CD14-positive monocyte (primary cell): ENCODE measurements at regions not wholly inside any gene's neighbourhood (a gene's known extent, or its start where the extent isn't known, plus 50 kb on each side); places are given as distances from the start of the nearest gene placed in this dataset.

Experiments
- DNase-seq, 3 donors: peaks; one replicate each; pipeline ENCODE4 v3.0.0-alpha.2; 2011 to 2022
- H2AFZ ChIP-seq: 2 replicates; pipeline ENCODE4 v1.6.0; 2012; ENCODE audit warnings: mild to moderate bottlenecking, low read depth, low read length, inconsistent platforms; ENCODE audit not compliant: insufficient read depth, poor library complexity, severe bottlenecking
- H3K27ac ChIP-seq, 2 donors: 1 replicate in 1 of 2; 2 replicates in 1 of 2; pipeline ENCODE4 v1.5.1; 2012 to 2013; ENCODE audit warnings: low read length in 2 of 2, control low read depth in 1 of 2, inconsistent platforms in 1 of 2, low read depth in 1 of 2, mild to moderate bottlenecking in 1 of 2
- H3K27me3 ChIP-seq, 2 donors: one replicate each; pipeline versions ENCODE4 v1.6.0 to v1.6.1; 2011 to 2013; ENCODE audit warnings: low read length in 2 of 2; ENCODE audit not compliant: control insufficient read depth in 2 of 2, insufficient read depth in 2 of 2
- H3K36me3 ChIP-seq, 2 donors: replicated peaks in 1 of 2; 1 replicate in 1 of 2; 2 replicates in 1 of 2; pipeline versions ENCODE4 v1.5.1 to v1.6.1; 2012 to 2013; ENCODE audit warnings: low read length in 2 of 2, control low read depth in 1 of 2, inconsistent platforms in 1 of 2, mild to moderate bottlenecking in 1 of 2; ENCODE audit not compliant: insufficient read depth in 2 of 2, control insufficient read depth in 1 of 2
- H3K4me1 ChIP-seq, 2 donors: 1 replicate in 1 of 2; 2 replicates in 1 of 2; pipeline versions ENCODE4 v1.5.1 to v1.6.1; 2012 to 2013; ENCODE audit warnings: low read length in 2 of 2, control low read depth in 1 of 2, inconsistent platforms in 1 of 2, mild to moderate bottlenecking in 1 of 2, moderate library complexity in 1 of 2; ENCODE audit not compliant: insufficient read depth in 2 of 2, control insufficient read depth in 1 of 2
- H3K4me2 ChIP-seq: replicated peaks from 2 replicates; pipeline ENCODE3; 2012; ENCODE audit warnings: low read length, moderate library complexity, mild to moderate bottlenecking; ENCODE audit not compliant: poor library complexity, severe bottlenecking; ENCODE audit errors: extremely low read depth
- H3K4me3 ChIP-seq, 3 experiments: fragments of 200-600 bp in 1 of 3; sonication (generic) in 1 of 3; replicated peaks in 1 of 3; 1 replicate in 2 of 3; 2 replicates in 1 of 3; pipeline ENCODE4 v1.5.1; 2011 to 2013; ENCODE audit warnings: low read length in 3 of 3, mild to moderate bottlenecking in 3 of 3, control low read depth in 2 of 3, low read depth in 2 of 3, inconsistent platforms in 1 of 3, moderate library complexity in 1 of 3
- H3K79me2 ChIP-seq: 2 replicates; pipeline ENCODE4 v1.6.0; 2012; ENCODE audit warnings: mild to moderate bottlenecking, control low read depth, inconsistent platforms, low read length, moderate library complexity; ENCODE audit not compliant: insufficient read depth
- H3K9ac ChIP-seq: 2 replicates; pipeline ENCODE4 v1.6.0; 2017; ENCODE audit warnings: low read length, mild to moderate bottlenecking; ENCODE audit not compliant: insufficient read depth, poor library complexity, severe bottlenecking
- H3K9me3 ChIP-seq, 2 donors: replicated peaks in 1 of 2; 1 replicate in 1 of 2; 2 replicates in 1 of 2; pipeline versions ENCODE4 v1.5.1 to v1.6.1; 2012 to 2013; ENCODE audit warnings: low read length in 2 of 2, control low read depth in 1 of 2; ENCODE audit not compliant: control insufficient read depth in 1 of 2, insufficient read depth in 1 of 2
- H4K20me1 ChIP-seq: 2 replicates; pipeline ENCODE4 v1.6.0; 2012; ENCODE audit warnings: mild to moderate bottlenecking, low read length, control low read depth, moderate library complexity; ENCODE audit not compliant: insufficient read depth
- H3K27ac Mint-ChIP-seq, 7 donors: one replicate each; pipeline ENCODE4 v1.8.0; 2020; ENCODE audit warnings: mild to moderate bottlenecking in 7 of 7, mixed read lengths in 7 of 7, moderate library complexity in 6 of 7, inconsistent platforms in 2 of 7
- H3K27me3 Mint-ChIP-seq, 3 donors: one replicate each; pipeline ENCODE4 v1.8.0; 2021 to 2022; ENCODE audit warnings: low read depth in 3 of 3, mild to moderate bottlenecking in 3 of 3, mixed read lengths in 3 of 3, moderate library complexity in 3 of 3, inconsistent platforms in 1 of 3
- H3K36me3 Mint-ChIP-seq, 2 donors: one replicate each; pipeline ENCODE4 v1.8.0; 2020; ENCODE audit warnings: mixed read lengths in 2 of 2, inconsistent platforms in 1 of 2, mild to moderate bottlenecking in 1 of 2
- H3K4me1 Mint-ChIP-seq: one replicate; pipeline ENCODE4 v1.8.0; 2020; ENCODE audit warnings: mild to moderate bottlenecking, mixed read lengths
- H3K4me3 Mint-ChIP-seq, 2 donors: one replicate each; pipeline ENCODE4 v1.8.0; 2020; ENCODE audit warnings: mild to moderate bottlenecking in 2 of 2, mixed read lengths in 2 of 2, moderate library complexity in 1 of 2
- H3K9me3 Mint-ChIP-seq, 7 donors: one replicate each; pipeline ENCODE4 v1.8.0; 2020 to 2022; ENCODE audit warnings: mixed read lengths in 7 of 7, mild to moderate bottlenecking in 6 of 7, moderate library complexity in 6 of 7, inconsistent platforms in 2 of 7
- WGBS: methylation state at CpG from one replicate; pipeline ENCODE4 v1.1.5; 2013; ENCODE audit warnings: missing lambda C conversion rate; ENCODE audit not compliant: insufficient coverage; 5-methylcytosine and 5-hydroxymethylcytosine counted together
- intact Hi-C, 2 donors: fragments of 100-400 bp; cut with micrococcal nuclease; formaldehyde crosslinking; loops; one replicate each; pipeline versions ENCODE4 v1.15.0 to v1.15.1; 2023
- TF ChIP-seq, protein P1 (sequence below): fragments of 200-600 bp; IDR thresholded peaks from one replicate; pipeline ENCODE4 v1.8.0; 2022; ENCODE audit warnings: antibody characterized with exemption, mild to moderate bottlenecking

DNA sequence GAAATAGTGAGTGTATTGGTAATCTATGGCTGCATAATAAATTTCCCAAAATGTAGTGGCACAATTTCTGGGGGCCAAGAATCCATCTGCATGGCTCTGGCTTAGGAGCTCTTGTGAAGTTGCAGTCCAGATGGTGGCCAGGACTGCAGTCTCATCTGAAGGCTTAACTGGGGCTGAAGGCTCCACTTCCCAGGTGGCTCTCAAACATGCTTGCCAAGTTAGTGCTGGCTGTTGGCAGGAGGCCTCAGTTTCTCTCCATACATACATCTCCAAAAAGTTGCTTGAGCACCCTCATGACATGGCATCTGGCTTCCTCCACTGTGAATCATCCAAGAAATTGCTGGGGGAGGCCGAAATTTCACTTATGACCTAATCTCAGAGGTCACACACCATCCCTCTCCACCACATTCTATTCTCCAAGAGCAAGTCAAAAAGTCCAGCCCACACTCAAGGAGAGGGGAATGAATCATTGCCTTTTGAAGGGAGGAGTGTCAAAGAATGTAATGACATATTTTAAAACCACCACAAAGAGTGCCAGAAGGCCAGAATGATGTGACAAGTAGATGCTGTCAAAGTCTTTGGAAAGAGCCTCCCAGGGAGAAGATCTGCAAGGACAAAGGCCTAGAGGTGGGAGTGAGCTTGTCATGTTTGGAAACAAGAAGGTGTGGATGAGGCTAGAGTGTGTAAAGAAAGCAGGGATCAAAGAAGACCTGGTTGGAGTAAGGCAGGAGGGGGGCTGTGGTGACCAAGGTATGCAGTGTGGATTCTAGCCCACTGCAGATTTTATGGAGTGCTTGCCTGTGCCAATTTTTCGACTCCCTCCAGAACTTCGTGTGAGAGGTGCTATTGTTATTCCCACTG is 566.2 kb downstream of the MIAT start:
- intact Hi-C loops = no loop called here

DNA sequence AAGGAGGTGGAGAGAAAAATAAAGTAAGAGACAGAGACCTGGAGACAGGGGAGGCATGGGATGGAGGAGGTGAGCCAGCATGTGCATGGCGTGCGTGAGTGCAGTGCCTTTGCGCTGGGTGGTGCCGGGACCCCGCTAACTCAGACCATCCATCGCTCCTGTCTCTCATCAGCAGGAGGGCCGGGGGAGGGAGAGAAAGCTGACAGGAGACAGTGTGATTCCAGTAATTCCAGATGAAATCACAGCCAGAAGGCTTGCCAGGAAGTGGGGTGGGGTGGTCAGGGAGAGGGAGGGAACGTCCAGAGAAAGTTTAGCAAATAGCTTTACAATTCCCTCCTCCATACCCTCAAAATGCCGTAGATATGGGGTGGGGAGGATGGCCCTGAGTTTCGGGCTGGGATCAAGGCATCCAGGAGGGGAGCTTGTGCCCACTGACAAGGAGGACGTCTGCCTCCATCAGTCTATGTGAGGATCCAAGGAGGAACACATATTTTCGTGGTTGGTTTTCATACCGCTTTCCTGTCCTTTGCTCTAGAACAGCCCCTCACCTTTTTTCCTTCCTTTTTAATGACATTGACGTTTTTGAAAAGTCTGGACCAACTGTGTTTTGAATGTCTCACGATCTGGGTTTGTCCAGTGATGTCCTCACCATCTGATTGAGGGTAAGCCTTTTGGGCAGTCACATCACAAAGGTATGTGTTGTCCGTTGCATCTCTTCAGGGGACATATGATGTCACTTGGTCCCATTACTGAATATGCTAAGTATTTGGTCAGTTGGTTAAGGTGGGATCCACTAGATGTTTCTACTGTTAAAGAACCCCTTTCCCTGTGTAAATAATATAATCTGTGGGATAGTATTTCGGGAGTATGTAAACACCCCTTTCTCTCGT is 567.3 kb downstream of the MIAT start:
- Mint-ChIP-seq H3K36me3 (no peaks in the 10 kb centered on the region), H3K4me1 (no peaks in the 10 kb centered on the region), H3K27me3 (peaks cover 3 to 6% (median 3%) of the 10 kb centered on the region in 3 donors), H3K4me3 (no peak overlapping the region), H3K27ac (no peak overlapping the region), H3K9me3 (peaks cover 0 to 3% (median 0%) of the 10 kb centered on the region in 7 donors)
- Histone ChIP-seq H3K9me3 (no peaks in the 10 kb centered on the region), H2AFZ (no peak overlapping the region), H3K27me3 (peaks cover 0 to 10% of the 10 kb centered on the region in 2 donors), H3K27ac (no peak overlapping the region), H3K36me3 (no peaks in the 10 kb centered on the region), H3K4me1 (no peaks in the 10 kb centered on the region), H3K9ac (no peak overlapping the region), H3K79me2 (no peaks in the 10 kb centered on the region), H3K4me3 (no peak overlapping the region), H3K4me2 (no peak overlapping the region), H4K20me1 (no peaks in the 10 kb centered on the region)
- TF ChIP-seq, protein P1, sequence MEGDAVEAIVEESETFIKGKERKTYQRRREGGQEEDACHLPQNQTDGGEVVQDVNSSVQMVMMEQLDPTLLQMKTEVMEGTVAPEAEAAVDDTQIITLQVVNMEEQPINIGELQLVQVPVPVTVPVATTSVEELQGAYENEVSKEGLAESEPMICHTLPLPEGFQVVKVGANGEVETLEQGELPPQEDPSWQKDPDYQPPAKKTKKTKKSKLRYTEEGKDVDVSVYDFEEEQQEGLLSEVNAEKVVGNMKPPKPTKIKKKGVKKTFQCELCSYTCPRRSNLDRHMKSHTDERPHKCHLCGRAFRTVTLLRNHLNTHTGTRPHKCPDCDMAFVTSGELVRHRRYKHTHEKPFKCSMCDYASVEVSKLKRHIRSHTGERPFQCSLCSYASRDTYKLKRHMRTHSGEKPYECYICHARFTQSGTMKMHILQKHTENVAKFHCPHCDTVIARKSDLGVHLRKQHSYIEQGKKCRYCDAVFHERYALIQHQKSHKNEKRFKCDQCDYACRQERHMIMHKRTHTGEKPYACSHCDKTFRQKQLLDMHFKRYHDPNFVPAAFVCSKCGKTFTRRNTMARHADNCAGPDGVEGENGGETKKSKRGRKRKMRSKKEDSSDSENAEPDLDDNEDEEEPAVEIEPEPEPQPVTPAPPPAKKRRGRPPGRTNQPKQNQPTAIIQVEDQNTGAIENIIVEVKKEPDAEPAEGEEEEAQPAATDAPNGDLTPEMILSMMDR = no peak
- WGBS = 58% methylated on average over 4 of the region's 18 CpGs
- intact Hi-C loops = no loop called here
- no peak for DNase-seq

More for the DNA sequence above, 566.2 kb downstream of the MIAT start:
- Mint-ChIP-seq H3K9me3 (peaks cover 0 to 3% (median 0%) of the 10 kb centered on the region in 7 donors), H3K4me3 (no peak overlapping the region), H3K4me1 (no peaks in the 10 kb centered on the region), H3K27me3 (peaks cover 3 to 6% (median 6%) of the 10 kb centered on the region in 3 donors), H3K27ac (no peak overlapping the region), H3K36me3 (no peaks in the 10 kb centered on the region)
- no peaks in the 10 kb centered on the region for H3K9me3 ChIP-seq
- H3K4me2 ChIP-seq = no peak overlapping the region
- peak in 1 of 3 donors; percentile 50 for DNase-seq
- H3K79me2 ChIP-seq = no peaks in the 10 kb centered on the region
- H3K4me1 ChIP-seq = no peaks in the 10 kb centered on the region
- H2AFZ ChIP-seq = no peak overlapping the region
- H3K27me3 ChIP-seq = peaks cover 0 to 10% of the 10 kb centered on the region in 2 donors
- TF ChIP-seq, protein P1 = no peak
- H3K9ac ChIP-seq = no peak overlapping the region
- WGBS = 60% methylated on average over 2 of the region's 3 CpGs
- H4K20me1 ChIP-seq = no peaks in the 10 kb centered on the region
- H3K36me3 ChIP-seq = no peaks in the 10 kb centered on the region
- no peak overlapping the region for H3K4me3 ChIP-seq
- H3K27ac ChIP-seq = no peak overlapping the region
